ENCODE measurements at regions not wholly inside any gene's neighbourhood (a gene's known extent, or its start where the extent isn't known, plus 50 kb on each side); places are given as distances from the start of the nearest gene placed in this dataset.
A peak's percentile ranks its signal among the peaks of the same experiment; 100 is the strongest.

DNA sequence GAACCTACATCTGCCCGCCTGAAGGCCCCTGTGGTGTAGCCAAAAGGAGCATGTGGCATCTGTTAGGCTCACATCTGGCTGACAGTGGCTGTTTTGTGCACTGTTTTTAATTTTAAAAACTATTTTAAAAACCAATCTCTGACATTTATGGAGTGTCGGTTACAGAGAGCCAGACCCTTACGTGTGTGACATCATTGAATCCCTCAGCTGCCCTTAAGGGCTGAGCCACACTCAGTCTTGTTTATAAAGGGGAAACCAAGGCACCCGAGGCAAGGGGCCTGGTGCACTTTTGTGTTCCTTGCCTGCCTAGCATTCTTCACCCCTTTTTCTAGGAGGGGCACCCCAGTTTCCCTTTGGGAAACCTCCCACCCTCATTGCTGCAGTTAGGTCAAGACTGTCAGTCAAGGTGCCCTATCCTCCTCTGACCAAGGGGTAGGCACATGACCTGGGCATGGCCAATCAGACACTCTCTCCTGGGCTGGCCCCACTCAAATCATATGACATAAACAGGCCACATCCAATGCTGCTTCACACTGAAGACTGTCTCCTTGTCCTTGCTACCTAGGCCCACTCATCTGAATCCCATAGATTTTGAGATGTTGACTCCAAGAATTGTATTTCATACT lies 105.3 kb downstream of the LSM3 start:
- H2BK5ac ChIP-seq (ENCODE audit: insufficient read length, low read length) = no peak overlapping the region
- H2BK120ac ChIP-seq (ENCODE audit: low read depth, low read length, poor library complexity, severe bottlenecking) = no peak overlapping the region
- H2BK12ac ChIP-seq (ENCODE audit: insufficient read length, low read depth, low read length) = no peak overlapping the region
- H3K79me2 ChIP-seq (ENCODE audit: insufficient read depth, low read length) = no peaks in the 10 kb centered on the region
- no peaks in the 10 kb centered on the region for H3K23me2 ChIP-seq (ENCODE audit: insufficient read length, low read depth, low read length, poor library complexity, severe bottlenecking)
- H3K23ac ChIP-seq (ENCODE audit: insufficient read length, low read depth, low read length) = no peak overlapping the region
- no peaks in the 10 kb centered on the region for H4K20me1 ChIP-seq (ENCODE audit: control insufficient read depth, insufficient read depth, insufficient read length)
- no peak overlapping the region for H3K27ac ChIP-seq (ENCODE audit: insufficient read length, low read depth, low read length)
- H3K27me3 ChIP-seq (ENCODE audit: insufficient read depth, low read length) = no peaks in the 10 kb centered on the region
- TF ChIP-seq, protein P1, sequence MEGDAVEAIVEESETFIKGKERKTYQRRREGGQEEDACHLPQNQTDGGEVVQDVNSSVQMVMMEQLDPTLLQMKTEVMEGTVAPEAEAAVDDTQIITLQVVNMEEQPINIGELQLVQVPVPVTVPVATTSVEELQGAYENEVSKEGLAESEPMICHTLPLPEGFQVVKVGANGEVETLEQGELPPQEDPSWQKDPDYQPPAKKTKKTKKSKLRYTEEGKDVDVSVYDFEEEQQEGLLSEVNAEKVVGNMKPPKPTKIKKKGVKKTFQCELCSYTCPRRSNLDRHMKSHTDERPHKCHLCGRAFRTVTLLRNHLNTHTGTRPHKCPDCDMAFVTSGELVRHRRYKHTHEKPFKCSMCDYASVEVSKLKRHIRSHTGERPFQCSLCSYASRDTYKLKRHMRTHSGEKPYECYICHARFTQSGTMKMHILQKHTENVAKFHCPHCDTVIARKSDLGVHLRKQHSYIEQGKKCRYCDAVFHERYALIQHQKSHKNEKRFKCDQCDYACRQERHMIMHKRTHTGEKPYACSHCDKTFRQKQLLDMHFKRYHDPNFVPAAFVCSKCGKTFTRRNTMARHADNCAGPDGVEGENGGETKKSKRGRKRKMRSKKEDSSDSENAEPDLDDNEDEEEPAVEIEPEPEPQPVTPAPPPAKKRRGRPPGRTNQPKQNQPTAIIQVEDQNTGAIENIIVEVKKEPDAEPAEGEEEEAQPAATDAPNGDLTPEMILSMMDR (conservative IDR thresholded peaks at IDR 0.05) = no peak
- Mint-ChIP-seq H3K27me3 (ENCODE audit: low read depth) (peaks cover 1% of the 10 kb centered on the region), H3K4me1 (peaks cover 62 to 70% of the 10 kb centered on the region in 2 experiments), H3K9me3 (no peaks in the 10 kb centered on the region; a peak in 1 of 5 replicates), H3K27ac (peak overlapping the region in 1 of 3 experiments; percentile 41; a peak in 1 of 7 replicates), H3K36me3 (ENCODE audit: insufficient read depth in 1 of 3, low read depth in 3 of 3) (no peaks in the 10 kb centered on the region), H3K4me3 (no peak overlapping the region)
- no peak overlapping the region for H3K9ac ChIP-seq (ENCODE audit: extremely low read depth, insufficient read length, low read length)
- DNase-seq = no peak
- H3K56ac ChIP-seq (ENCODE audit: insufficient read length, low read depth, low read length) = no peak overlapping the region
- H3K14ac ChIP-seq (ENCODE audit: insufficient read depth, low read length) = no peak overlapping the region
- H3K79me1 ChIP-seq (ENCODE audit: insufficient read depth, low read depth, low read length, poor library complexity, severe bottlenecking) = no peaks in the 10 kb centered on the region
- no peak overlapping the region for H4K8ac ChIP-seq (replicated peaks; ENCODE audit: insufficient read length, low read depth, low read length)
- H3K9me3 ChIP-seq (ENCODE audit: control insufficient read depth, low read depth, low read length) = no peaks in the 10 kb centered on the region
- no peak overlapping the region for H4K91ac ChIP-seq (ENCODE audit: insufficient read length, low read depth, low read length)
- no peak overlapping the region for H3K4ac ChIP-seq (ENCODE audit: low read depth, low read length)
- H2BK15ac ChIP-seq (ENCODE audit: low read depth, low read length) = no peak overlapping the region
- H3K4me1 ChIP-seq (ENCODE audit: insufficient read depth, low read length) = peaks cover 2% of the 10 kb centered on the region; the same call in 1 of the 2 replicates
- H2AK5ac ChIP-seq (ENCODE audit: insufficient read length, low read length) = no peak overlapping the region
- no peak overlapping the region for H4K5ac ChIP-seq (ENCODE audit: insufficient read length, low read depth, low read length)
- no peak overlapping the region for H3K4me2 ChIP-seq (ENCODE audit: insufficient read depth, insufficient read length, low read length)
- H3K18ac ChIP-seq (ENCODE audit: insufficient read length, low read depth, low read length) = no peak overlapping the region
- no CpG with 5 or more reads among the region's 4 CpGs for WGBS (ENCODE audit: extremely low coverage, insufficient read length, low lambda C conversion rate)
- H2AFZ ChIP-seq (ENCODE audit: low read length) = no peak overlapping the region
- no peak overlapping the region for H3T11ph ChIP-seq (ENCODE audit: low read length)
- H2BK20ac ChIP-seq (ENCODE audit: low read depth, low read length, poor library complexity, severe bottlenecking) = no peak overlapping the region
